Lung (tissue), 11 donors: ENCODE measurements at regions not wholly inside any gene's neighbourhood (a gene's known extent, or its start where the extent isn't known, plus 50 kb on each side); places are given as distances from the start of the nearest gene placed in this dataset.
"Not testable (repeated sequence)": the region's sequence is repeated elsewhere in the genome, so short reads cannot be mapped to it uniquely, and the experiment has no call there.

Experiments used
- ATAC-seq: fragments of 200-7000 bp; cut with Tn5 transposase; one replicate; pipeline ENCODE4 v1.9.1; 2020; ENCODE audit warnings: moderate number of reproducible peaks; ENCODE audit not compliant: insufficient read depth, low FRiP score
- DNase-seq, 3 donors: peaks; one replicate each; pipeline ENCODE4 v3.0.0-alpha.2; 2013 to 2017
- H3K27ac ChIP-seq, 2 donors: one replicate each; pipeline ENCODE4 v1.5.1; 2013; ENCODE audit warnings: mild to moderate bottlenecking in 2 of 2, moderate library complexity in 2 of 2, control low read depth in 1 of 2, inconsistent platforms in 1 of 2, low read depth in 1 of 2, low read length in 1 of 2
- H3K27me3 ChIP-seq, 3 donors: one replicate each; pipeline ENCODE4 v1.5.1; 2013; ENCODE audit warnings: low read length in 2 of 3; ENCODE audit not compliant: control insufficient read depth in 3 of 3, insufficient read depth in 3 of 3
- H3K36me3 ChIP-seq, 4 donors: one replicate each; pipeline ENCODE4 v1.5.1; 2013; ENCODE audit warnings: low read length in 4 of 4, mild to moderate bottlenecking in 1 of 4, moderate library complexity in 1 of 4; ENCODE audit not compliant: control insufficient read depth in 4 of 4, insufficient read depth in 4 of 4
- H3K4me1 ChIP-seq, 5 donors: one replicate each; pipeline ENCODE4 v1.5.1; 2013; ENCODE audit warnings: low read length in 5 of 5, mild to moderate bottlenecking in 2 of 5, moderate library complexity in 1 of 5; ENCODE audit not compliant: control insufficient read depth in 5 of 5, insufficient read depth in 5 of 5
- H3K4me3 ChIP-seq: one replicate; pipeline ENCODE4 v1.5.1; 2013; ENCODE audit warnings: mild to moderate bottlenecking, control low read depth, moderate library complexity
- H3K9ac ChIP-seq, 2 donors: one replicate each; pipeline ENCODE4 v1.5.1; 2013; ENCODE audit warnings: low read length in 2 of 2, control low read depth in 1 of 2; ENCODE audit not compliant: insufficient read depth in 1 of 2
- H3K9me3 ChIP-seq, 4 donors: one replicate each; pipeline ENCODE4 v1.5.1; 2013; ENCODE audit warnings: low read length in 3 of 4, mild to moderate bottlenecking in 1 of 4, moderate library complexity in 1 of 4; ENCODE audit not compliant: control insufficient read depth in 4 of 4, insufficient read depth in 3 of 4
- WGBS, 2 donors: extraction: QIAGEN DNeasy Blood & Tissue Kit; methylation state at CpG; one replicate each; pipeline ENCODE4 v1.1.7; 2013; 5-methylcytosine and 5-hydroxymethylcytosine counted together
- TF ChIP-seq, protein P1 (sequence below): IDR thresholded peaks from 2 replicates; pipeline ENCODE4 v1.5.1; 2012; ENCODE audit warnings: mild to moderate bottlenecking; ENCODE audit errors: control extremely low read depth, extremely low read depth
- donor health status: control.
- donor health status: control.
- donor health status: Bipolar disorder and iron deficiency.
- donor health status: healthy.
- donor health status: DM: yes; HTN: yes; CAD: no.

DNA sequence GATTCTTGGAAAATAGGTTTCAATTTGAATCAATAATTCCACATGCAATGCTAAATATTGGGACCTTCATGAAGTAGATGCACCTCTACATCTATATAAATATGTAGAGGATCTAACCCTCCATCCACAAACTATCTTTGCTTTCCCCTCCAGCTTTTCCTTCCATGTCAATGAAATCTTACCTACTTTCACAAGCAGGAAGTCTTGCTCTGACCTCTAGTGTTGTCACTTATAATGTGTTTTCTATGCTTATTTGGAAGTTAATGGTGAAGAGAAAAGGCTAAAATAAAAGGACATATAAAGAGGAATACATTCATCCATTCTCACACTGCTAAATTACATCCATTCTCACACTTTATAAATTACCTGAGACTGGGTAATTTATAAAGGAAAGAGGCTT, 472.7 kb upstream of the DIAPH2 start:
- DNase-seq (peak in 2 of 3 donors; percentile 1 to 11), ATAC-seq (no peak)
- H3K36me3 ChIP-seq = no peaks in the 10 kb centered on the region
- H3K9me3 ChIP-seq = peaks cover 0 to 11% (median 2%) of the 10 kb centered on the region in 4 donors
- H3K4me1 ChIP-seq = no peaks in the 10 kb centered on the region
- H3K4me3 ChIP-seq = no peak overlapping the region
- H3K9ac ChIP-seq = no peak overlapping the region
- peaks cover 0 to 8% (median 0%) of the 10 kb centered on the region in 3 donors for H3K27me3 ChIP-seq
- TF ChIP-seq, protein P1, sequence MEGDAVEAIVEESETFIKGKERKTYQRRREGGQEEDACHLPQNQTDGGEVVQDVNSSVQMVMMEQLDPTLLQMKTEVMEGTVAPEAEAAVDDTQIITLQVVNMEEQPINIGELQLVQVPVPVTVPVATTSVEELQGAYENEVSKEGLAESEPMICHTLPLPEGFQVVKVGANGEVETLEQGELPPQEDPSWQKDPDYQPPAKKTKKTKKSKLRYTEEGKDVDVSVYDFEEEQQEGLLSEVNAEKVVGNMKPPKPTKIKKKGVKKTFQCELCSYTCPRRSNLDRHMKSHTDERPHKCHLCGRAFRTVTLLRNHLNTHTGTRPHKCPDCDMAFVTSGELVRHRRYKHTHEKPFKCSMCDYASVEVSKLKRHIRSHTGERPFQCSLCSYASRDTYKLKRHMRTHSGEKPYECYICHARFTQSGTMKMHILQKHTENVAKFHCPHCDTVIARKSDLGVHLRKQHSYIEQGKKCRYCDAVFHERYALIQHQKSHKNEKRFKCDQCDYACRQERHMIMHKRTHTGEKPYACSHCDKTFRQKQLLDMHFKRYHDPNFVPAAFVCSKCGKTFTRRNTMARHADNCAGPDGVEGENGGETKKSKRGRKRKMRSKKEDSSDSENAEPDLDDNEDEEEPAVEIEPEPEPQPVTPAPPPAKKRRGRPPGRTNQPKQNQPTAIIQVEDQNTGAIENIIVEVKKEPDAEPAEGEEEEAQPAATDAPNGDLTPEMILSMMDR = no peak
- no peak overlapping the region for H3K27ac ChIP-seq

DNA sequence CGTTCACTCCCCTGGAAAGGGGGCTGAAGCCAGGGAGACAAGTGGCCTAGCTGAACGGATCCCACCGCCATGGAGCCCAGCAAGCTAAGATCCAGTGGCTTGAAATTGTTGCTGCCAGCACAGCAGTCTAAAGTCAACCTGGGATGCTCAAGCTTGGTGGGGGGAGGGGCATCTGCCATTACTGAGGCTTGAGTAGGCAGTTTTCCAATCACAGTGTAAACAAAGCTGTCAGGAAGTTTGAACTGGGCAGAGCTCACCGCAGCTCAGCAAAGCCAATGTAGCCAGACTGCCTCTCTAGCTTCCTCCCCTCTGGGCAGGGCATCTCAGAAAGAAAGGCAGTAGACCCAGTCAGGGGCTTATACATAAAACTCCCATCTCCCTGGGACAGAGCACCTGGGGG, 470.0 kb upstream of the DIAPH2 start:
- not testable (repeated sequence) for ATAC-seq, DNase-seq, H3K36me3 ChIP-seq, H3K9ac ChIP-seq, H3K4me3 ChIP-seq, H3K4me1 ChIP-seq, H3K27ac ChIP-seq, H3K27me3 ChIP-seq
- peaks cover 0 to 11% (median 2%) of the 10 kb centered on the region in 4 donors for H3K9me3 ChIP-seq
- 89 to 95% methylated on average over 4 of the region's 4 CpGs for WGBS, 2 donors

DNA sequence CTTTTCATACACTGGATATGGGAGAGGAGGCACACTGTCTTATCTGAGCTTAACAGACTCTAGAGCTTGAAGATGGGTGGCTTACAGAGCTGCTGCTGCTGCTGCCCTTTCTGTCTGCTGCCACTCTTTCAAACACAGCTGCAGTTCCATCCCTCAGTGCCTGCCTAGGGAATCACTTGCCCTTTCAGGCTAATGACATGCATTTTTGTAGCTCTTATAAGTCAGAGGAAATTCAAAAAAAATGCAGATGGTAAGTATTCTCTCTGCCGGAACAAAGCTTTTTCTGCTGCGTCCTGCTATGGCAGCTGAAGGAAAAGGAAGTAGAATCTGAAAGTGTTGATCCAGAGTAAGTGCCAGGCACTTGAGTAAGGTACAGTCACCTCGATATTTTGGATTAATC, 460.4 kb upstream of the DIAPH2 start:
- ATAC-seq (no peak), DNase-seq (no peak)
- no peaks in the 10 kb centered on the region for H3K36me3 ChIP-seq
- WGBS, 2 donors = 10 to 32% methylated on average over 3 of the region's 3 CpGs
- H3K4me3 ChIP-seq = no peak overlapping the region
- H3K27me3 ChIP-seq = peaks cover 0 to 14% (median 0%) of the 10 kb centered on the region in 3 donors
- no peaks in the 10 kb centered on the region for H3K4me1 ChIP-seq
- H3K9me3 ChIP-seq = no peaks in the 10 kb centered on the region
- no peak overlapping the region for H3K9ac ChIP-seq
- H3K27ac ChIP-seq = no peak overlapping the region
- TF ChIP-seq, protein P1 = no peak

DNA sequence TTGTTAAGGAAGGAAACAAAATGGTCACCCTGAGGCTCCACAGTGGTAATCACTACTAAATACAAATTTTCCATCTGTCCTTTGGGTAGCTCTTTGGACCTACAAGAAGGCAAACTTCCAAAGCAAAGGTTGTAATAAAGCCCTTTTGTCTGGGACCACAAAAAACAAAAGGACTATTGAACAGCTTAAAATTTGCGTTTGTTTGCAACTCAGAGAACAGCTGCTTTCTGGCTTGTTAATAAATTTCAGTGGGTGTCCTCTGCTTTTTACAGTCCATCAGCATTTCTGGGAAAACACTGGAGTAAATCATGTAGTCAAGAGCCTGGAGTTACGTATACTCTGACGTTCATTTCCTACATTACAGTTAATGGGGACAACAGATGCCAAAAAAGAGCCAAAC, 439.7 kb upstream of the DIAPH2 start:
- H3K27me3 ChIP-seq = peaks cover 0 to 6% (median 3%) of the 10 kb centered on the region in 3 donors
- H3K36me3 ChIP-seq = no peaks in the 10 kb centered on the region
- no peak overlapping the region for H3K4me3 ChIP-seq
- H3K9me3 ChIP-seq = peaks cover 0 to 1% (median 0%) of the 10 kb centered on the region in 4 donors
- ATAC-seq (no peak), DNase-seq (peak in 2 of 3 donors; percentile 12 to 21)
- H3K27ac ChIP-seq = no peak overlapping the region
- WGBS, 2 donors = 54 to 67% methylated on average over 3 of the region's 3 CpGs
- H3K9ac ChIP-seq = no peak overlapping the region
- no peaks in the 10 kb centered on the region for H3K4me1 ChIP-seq
- TF ChIP-seq, protein P1 = no peak
